Liver (tissue), 8 donors: ENCODE measurements at regions not wholly inside any gene's neighbourhood (a gene's known extent, or its start where the extent isn't known, plus 50 kb on each side); places are given as distances from the start of the nearest gene placed in this dataset.

Experiments used
- DNase-seq: peaks from one replicate; pipeline ENCODE4 v3.0.0-alpha.2; 2017; ENCODE audit warnings: low spot score
- H3K27ac ChIP-seq, 2 donors: one replicate each; pipeline ENCODE4 v1.7.0; 2013; ENCODE audit warnings: inconsistent platforms in 2 of 2, low read length in 2 of 2, control low read depth in 1 of 2, low read depth in 1 of 2, mild to moderate bottlenecking in 1 of 2
- H3K27me3 ChIP-seq, 4 donors: one replicate each; pipeline versions ENCODE4 v1.6.1 to v1.7.0; 2013; ENCODE audit warnings: low read length in 3 of 4, inconsistent platforms in 1 of 4, mild to moderate bottlenecking in 1 of 4, moderate library complexity in 1 of 4; ENCODE audit not compliant: control insufficient read depth in 4 of 4, insufficient read depth in 4 of 4
- H3K36me3 ChIP-seq, 4 donors: one replicate each; pipeline versions ENCODE4 v1.6.1 to v1.7.0; 2013; ENCODE audit warnings: low read length in 3 of 4, mild to moderate bottlenecking in 3 of 4, low read depth in 1 of 4, moderate library complexity in 1 of 4; ENCODE audit not compliant: control insufficient read depth in 4 of 4, insufficient read depth in 3 of 4
- H3K4me1 ChIP-seq, 4 donors: one replicate each; pipeline versions ENCODE4 v1.6.1 to v1.7.0; 2013; ENCODE audit warnings: low read length in 3 of 4, mild to moderate bottlenecking in 3 of 4, moderate library complexity in 1 of 4; ENCODE audit not compliant: control insufficient read depth in 4 of 4, insufficient read depth in 4 of 4
- H3K4me3 ChIP-seq, 3 donors: one replicate each; pipeline versions ENCODE4 v1.6.1 to v1.7.0; 2013; ENCODE audit warnings: low read length in 3 of 3, control low read depth in 1 of 3, low read depth in 1 of 3, mild to moderate bottlenecking in 1 of 3
- H3K9ac ChIP-seq, 2 donors: one replicate each; pipeline ENCODE4 v1.7.0; 2013; ENCODE audit warnings: low read length in 2 of 2, mild to moderate bottlenecking in 2 of 2, moderate library complexity in 2 of 2, control low read depth in 1 of 2, low read depth in 1 of 2
- H3K9me3 ChIP-seq, 4 donors: one replicate each; pipeline versions ENCODE4 v1.6.1 to v1.7.0; 2013; ENCODE audit warnings: low read length in 3 of 4; ENCODE audit not compliant: control insufficient read depth in 4 of 4
- EGR1 ChIP-seq, 2 donors: IDR thresholded peaks; 2 replicates each; pipeline ENCODE4 v1.6.1; 2016 to 2018; ENCODE audit warnings: antibody characterized with exemption in 2 of 2, low read depth in 2 of 2
- FOXA1 ChIP-seq: IDR thresholded peaks from 2 replicates; pipeline ENCODE4 v1.6.1; 2016; ENCODE audit warnings: antibody characterized with exemption
- FOXA2 ChIP-seq: IDR thresholded peaks from 2 replicates; pipeline ENCODE4 v1.6.1; 2016; ENCODE audit warnings: antibody characterized with exemption
- GABPA ChIP-seq, 2 donors: IDR thresholded peaks in 1 of 2; conservative IDR thresholded peaks in 1 of 2; 2 replicates each; pipeline ENCODE4 v1.6.1; 2016; ENCODE audit warnings: antibody characterized with exemption in 2 of 2, mild to moderate bottlenecking in 1 of 2, moderate library complexity in 1 of 2
- HNF4A ChIP-seq, 2 donors: conservative IDR thresholded peaks; 2 replicates each; pipeline ENCODE4 v1.6.1; 2016; ENCODE audit warnings: antibody characterized with exemption in 2 of 2, mild to moderate bottlenecking in 2 of 2
- HNF4G ChIP-seq: IDR thresholded peaks from 2 replicates; pipeline ENCODE4 v1.6.1; 2016; ENCODE audit warnings: antibody characterized with exemption
- JUND ChIP-seq, 2 donors: IDR thresholded peaks; 2 replicates each; pipeline ENCODE4 v1.6.1; 2016; ENCODE audit warnings: antibody characterized with exemption in 2 of 2
- NR2F2 ChIP-seq: IDR thresholded peaks from 2 replicates; pipeline ENCODE4 v1.6.1; 2016; ENCODE audit warnings: antibody characterized with exemption
- RAD21 ChIP-seq, 2 donors: IDR thresholded peaks; 2 replicates each; pipeline ENCODE4 v1.6.1; 2016; ENCODE audit warnings: antibody characterized with exemption in 2 of 2, mild to moderate bottlenecking in 2 of 2
- RXRA ChIP-seq, 2 donors: IDR thresholded peaks; 2 replicates each; pipeline ENCODE4 v1.6.1; 2017 to 2018; ENCODE audit warnings: antibody characterized with exemption in 2 of 2, mild to moderate bottlenecking in 1 of 2
- SP1 ChIP-seq: IDR thresholded peaks from 2 replicates; pipeline ENCODE4 v1.6.1; 2018; ENCODE audit warnings: antibody characterized with exemption, mild to moderate bottlenecking
- TAF1 ChIP-seq: conservative IDR thresholded peaks from 2 replicates; pipeline ENCODE4 v1.6.1; 2016; ENCODE audit warnings: antibody characterized with exemption, mild to moderate bottlenecking
- YY1 ChIP-seq: IDR thresholded peaks from 2 replicates; pipeline ENCODE4 v1.6.1; 2016; ENCODE audit warnings: antibody characterized with exemption, mild to moderate bottlenecking
- WGBS: extraction: QIAGEN DNeasy Blood & Tissue Kit; methylation state at CpG from one replicate; pipeline ENCODE4 v1.1.7; 2013; 5-methylcytosine and 5-hydroxymethylcytosine counted together
- TF ChIP-seq, protein P1 (sequence below): IDR thresholded peaks from 2 replicates; pipeline ENCODE4 v1.6.1; 2016; ENCODE audit warnings: antibody characterized with exemption
- TF ChIP-seq, protein P2 (sequence below): fragments of 150-350 bp; IDR thresholded peaks from 2 replicates; pipeline ENCODE4 v1.5.1; 2017; ENCODE audit warnings: improper control_type of control experiment, low read depth, low read length; ENCODE audit not compliant: missing input control
- TF ChIP-seq, protein P3 (sequence below): IDR thresholded peaks from 2 replicates; pipeline ENCODE4 v1.6.1; 2016; ENCODE audit warnings: antibody characterized with exemption
- TF ChIP-seq, protein P4 (sequence below): IDR thresholded peaks from 2 replicates; pipeline ENCODE4 v1.6.1; 2016; ENCODE audit warnings: antibody characterized with exemption
- TF ChIP-seq, protein P5 (sequence below): IDR thresholded peaks from 2 replicates; pipeline ENCODE4 v1.6.1; 2016; ENCODE audit warnings: antibody characterized with exemption, mild to moderate bottlenecking
- donor health status: healthy.
- donor health status: healthy.
- donor health status: healthy.
- donor health status: healthy.
- donor health status: healthy.

DNA sequence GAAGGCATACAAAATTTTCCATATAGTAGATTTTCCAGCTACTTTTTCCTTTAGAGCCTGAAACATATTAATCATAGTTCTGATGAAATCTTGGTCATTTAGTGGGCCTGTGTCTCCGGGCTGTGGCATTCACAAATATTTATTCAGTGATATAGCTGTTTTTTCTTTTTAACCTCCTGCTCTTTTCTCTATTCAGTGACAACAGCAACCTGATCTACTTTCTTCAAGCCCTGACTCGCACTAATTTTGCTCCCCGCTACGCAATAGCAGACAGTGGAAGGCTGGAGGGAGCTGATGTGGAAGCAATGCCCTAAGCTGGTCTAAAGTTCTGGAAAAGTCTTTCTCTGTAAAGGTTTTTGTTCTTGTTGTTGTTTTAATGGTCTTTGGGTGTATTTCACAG is 289.7 kb downstream of the SLITRK6 start:
- 59% methylated on average over 4 of the region's 4 CpGs for WGBS
- no peak overlapping the region for H3K27ac ChIP-seq
- DNase-seq: no peak

DNA sequence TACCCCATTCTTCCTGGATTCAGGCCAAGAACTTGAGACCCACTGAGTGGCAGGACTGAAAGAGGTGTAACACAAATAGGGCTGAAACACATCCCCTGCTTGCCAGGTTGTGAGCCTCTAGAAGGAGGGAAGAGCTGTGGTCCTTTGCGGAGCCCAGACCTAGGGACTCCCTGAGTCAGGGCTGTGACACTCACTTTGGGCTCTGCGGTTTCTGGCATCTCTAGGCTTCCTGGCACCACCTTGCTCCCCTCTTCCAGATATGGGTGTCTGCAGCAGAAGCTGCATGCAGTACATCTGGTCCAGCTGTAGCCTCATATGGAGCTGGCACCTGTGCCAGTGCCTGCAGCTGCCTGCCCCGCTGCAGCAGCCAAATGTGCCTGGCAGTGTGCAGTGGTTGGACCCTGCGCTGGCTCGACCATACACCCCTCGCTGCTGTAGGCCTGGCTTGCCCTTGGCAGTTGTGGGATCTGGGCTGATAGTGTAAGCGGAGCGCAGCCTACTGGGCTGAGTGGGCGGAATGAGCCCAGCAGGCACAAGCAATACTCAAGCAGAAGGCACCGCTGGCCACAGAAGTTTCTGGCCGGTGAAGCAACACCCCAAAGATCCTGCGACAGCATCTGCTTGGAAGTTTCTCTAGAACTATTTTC is 290.4 kb downstream of the SLITRK6 start:
- H3K27ac ChIP-seq: no peak overlapping the region
- 91% methylated on average over 12 of the region's 12 CpGs for WGBS
- H3K9me3 ChIP-seq: no peaks in the 10 kb centered on the region
- H3K36me3 ChIP-seq: no peaks in the 10 kb centered on the region
- DNase-seq: no peak
- no peak overlapping the region for H3K4me3 ChIP-seq
- no peaks in the 10 kb centered on the region for H3K4me1 ChIP-seq
- H3K27me3 ChIP-seq: no peaks in the 10 kb centered on the region
- H3K9ac ChIP-seq: no peak overlapping the region
- TF ChIP-seq, protein P1, sequence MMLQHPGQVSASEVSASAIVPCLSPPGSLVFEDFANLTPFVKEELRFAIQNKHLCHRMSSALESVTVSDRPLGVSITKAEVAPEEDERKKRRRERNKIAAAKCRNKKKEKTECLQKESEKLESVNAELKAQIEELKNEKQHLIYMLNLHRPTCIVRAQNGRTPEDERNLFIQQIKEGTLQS: no peak
- TF ChIP-seq, protein P2, sequence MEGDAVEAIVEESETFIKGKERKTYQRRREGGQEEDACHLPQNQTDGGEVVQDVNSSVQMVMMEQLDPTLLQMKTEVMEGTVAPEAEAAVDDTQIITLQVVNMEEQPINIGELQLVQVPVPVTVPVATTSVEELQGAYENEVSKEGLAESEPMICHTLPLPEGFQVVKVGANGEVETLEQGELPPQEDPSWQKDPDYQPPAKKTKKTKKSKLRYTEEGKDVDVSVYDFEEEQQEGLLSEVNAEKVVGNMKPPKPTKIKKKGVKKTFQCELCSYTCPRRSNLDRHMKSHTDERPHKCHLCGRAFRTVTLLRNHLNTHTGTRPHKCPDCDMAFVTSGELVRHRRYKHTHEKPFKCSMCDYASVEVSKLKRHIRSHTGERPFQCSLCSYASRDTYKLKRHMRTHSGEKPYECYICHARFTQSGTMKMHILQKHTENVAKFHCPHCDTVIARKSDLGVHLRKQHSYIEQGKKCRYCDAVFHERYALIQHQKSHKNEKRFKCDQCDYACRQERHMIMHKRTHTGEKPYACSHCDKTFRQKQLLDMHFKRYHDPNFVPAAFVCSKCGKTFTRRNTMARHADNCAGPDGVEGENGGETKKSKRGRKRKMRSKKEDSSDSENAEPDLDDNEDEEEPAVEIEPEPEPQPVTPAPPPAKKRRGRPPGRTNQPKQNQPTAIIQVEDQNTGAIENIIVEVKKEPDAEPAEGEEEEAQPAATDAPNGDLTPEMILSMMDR: no peak
- no peak for TF ChIP-seq JUND (IDR thresholded peaks at IDR 0.05)
- no peak for TF ChIP-seq SP1
- TF ChIP-seq, protein P3, sequence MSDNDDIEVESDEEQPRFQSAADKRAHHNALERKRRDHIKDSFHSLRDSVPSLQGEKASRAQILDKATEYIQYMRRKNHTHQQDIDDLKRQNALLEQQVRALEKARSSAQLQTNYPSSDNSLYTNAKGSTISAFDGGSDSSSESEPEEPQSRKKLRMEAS: no peak
- no peak for TF ChIP-seq RAD21 (IDR thresholded peaks at IDR 0.05)
- no peak for TF ChIP-seq GABPA (IDR thresholded peaks at IDR 0.05 in 1 of 2, conservative IDR thresholded peaks at IDR 0.05 in 1 of 2)
- TF ChIP-seq NR2F2: no peak
- no peak for TF ChIP-seq FOXA2

More for the DNA sequence above, 289.7 kb downstream of the SLITRK6 start:
- no peaks in the 10 kb centered on the region for H3K4me1 ChIP-seq
- no peaks in the 10 kb centered on the region for H3K9me3 ChIP-seq
- no peak overlapping the region for H3K4me3 ChIP-seq
- H3K27me3 ChIP-seq: no peaks in the 10 kb centered on the region
- no peak overlapping the region for H3K9ac ChIP-seq
- no peaks in the 10 kb centered on the region for H3K36me3 ChIP-seq
- no peak for TF ChIP-seq FOXA1
- TF ChIP-seq FOXA2: no peak
- TF ChIP-seq, protein P4, sequence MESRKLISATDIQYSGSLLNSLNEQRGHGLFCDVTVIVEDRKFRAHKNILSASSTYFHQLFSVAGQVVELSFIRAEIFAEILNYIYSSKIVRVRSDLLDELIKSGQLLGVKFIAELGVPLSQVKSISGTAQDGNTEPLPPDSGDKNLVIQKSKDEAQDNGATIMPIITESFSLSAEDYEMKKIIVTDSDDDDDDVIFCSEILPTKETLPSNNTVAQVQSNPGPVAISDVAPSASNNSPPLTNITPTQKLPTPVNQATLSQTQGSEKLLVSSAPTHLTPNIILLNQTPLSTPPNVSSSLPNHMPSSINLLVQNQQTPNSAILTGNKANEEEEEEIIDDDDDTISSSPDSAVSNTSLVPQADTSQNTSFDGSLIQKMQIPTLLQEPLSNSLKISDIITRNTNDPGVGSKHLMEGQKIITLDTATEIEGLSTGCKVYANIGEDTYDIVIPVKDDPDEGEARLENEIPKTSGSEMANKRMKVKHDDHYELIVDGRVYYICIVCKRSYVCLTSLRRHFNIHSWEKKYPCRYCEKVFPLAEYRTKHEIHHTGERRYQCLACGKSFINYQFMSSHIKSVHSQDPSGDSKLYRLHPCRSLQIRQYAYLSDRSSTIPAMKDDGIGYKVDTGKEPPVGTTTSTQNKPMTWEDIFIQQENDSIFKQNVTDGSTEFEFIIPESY: no peak
- no peak for TF ChIP-seq YY1
- TF ChIP-seq, protein P5, sequence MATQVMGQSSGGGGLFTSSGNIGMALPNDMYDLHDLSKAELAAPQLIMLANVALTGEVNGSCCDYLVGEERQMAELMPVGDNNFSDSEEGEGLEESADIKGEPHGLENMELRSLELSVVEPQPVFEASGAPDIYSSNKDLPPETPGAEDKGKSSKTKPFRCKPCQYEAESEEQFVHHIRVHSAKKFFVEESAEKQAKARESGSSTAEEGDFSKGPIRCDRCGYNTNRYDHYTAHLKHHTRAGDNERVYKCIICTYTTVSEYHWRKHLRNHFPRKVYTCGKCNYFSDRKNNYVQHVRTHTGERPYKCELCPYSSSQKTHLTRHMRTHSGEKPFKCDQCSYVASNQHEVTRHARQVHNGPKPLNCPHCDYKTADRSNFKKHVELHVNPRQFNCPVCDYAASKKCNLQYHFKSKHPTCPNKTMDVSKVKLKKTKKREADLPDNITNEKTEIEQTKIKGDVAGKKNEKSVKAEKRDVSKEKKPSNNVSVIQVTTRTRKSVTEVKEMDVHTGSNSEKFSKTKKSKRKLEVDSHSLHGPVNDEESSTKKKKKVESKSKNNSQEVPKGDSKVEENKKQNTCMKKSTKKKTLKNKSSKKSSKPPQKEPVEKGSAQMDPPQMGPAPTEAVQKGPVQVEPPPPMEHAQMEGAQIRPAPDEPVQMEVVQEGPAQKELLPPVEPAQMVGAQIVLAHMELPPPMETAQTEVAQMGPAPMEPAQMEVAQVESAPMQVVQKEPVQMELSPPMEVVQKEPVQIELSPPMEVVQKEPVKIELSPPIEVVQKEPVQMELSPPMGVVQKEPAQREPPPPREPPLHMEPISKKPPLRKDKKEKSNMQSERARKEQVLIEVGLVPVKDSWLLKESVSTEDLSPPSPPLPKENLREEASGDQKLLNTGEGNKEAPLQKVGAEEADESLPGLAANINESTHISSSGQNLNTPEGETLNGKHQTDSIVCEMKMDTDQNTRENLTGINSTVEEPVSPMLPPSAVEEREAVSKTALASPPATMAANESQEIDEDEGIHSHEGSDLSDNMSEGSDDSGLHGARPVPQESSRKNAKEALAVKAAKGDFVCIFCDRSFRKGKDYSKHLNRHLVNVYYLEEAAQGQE: no peak
- TF ChIP-seq, protein P1: no peak
- TF ChIP-seq JUND (IDR thresholded peaks at IDR 0.05): no peak
- no peak for TF ChIP-seq TAF1
- no peak for TF ChIP-seq HNF4G
- TF ChIP-seq SP1: no peak
- no peak for TF ChIP-seq GABPA (IDR thresholded peaks at IDR 0.05 in 1 of 2, conservative IDR thresholded peaks at IDR 0.05 in 1 of 2)
- TF ChIP-seq RXRA (IDR thresholded peaks at IDR 0.05): no peak
- TF ChIP-seq, protein P2: no peak
- TF ChIP-seq HNF4A (conservative IDR thresholded peaks at IDR 0.05): no peak
- TF ChIP-seq NR2F2: no peak
- TF ChIP-seq RAD21 (IDR thresholded peaks at IDR 0.05): no peak
- no peak for TF ChIP-seq EGR1 (IDR thresholded peaks at IDR 0.05; ENCODE audit: low read depth in 2 of 2)
